Vagina (tissue), 2 donors: ENCODE measurements at regions not wholly inside any gene's neighbourhood (a gene's known extent, or its start where the extent isn't known, plus 50 kb on each side); places are given as distances from the start of the nearest gene placed in this dataset.

Experiments
- DNase-seq, 2 donors: peaks; one replicate each; pipeline ENCODE4 v3.0.0-alpha.2; 2017; ENCODE audit errors: extremely low spot score in 2 of 2
- H3K27ac ChIP-seq: fragments of 200-600 bp; sonication (generic); one replicate; pipeline ENCODE4 v1.5.1; 2019
- H3K27me3 ChIP-seq: fragments of 200-600 bp; sonication (generic); one replicate; pipeline ENCODE4 v1.5.1; 2019
- H3K36me3 ChIP-seq, 2 donors: fragments of 200-600 bp; sonication (generic); one replicate each; pipeline ENCODE4 v1.5.1; 2017 to 2019
- H3K4me1 ChIP-seq: fragments of 200-600 bp; sonication (generic); one replicate; pipeline ENCODE4 v1.5.1; 2019
- H3K4me3 ChIP-seq, 2 donors: fragments of 200-600 bp; sonication (generic); 1 replicate in 1 of 2; 2 replicates in 1 of 2; pipeline ENCODE4 v1.5.1; 2016 to 2019
- H3K9me3 ChIP-seq: fragments of 200-600 bp; sonication (generic); one replicate; pipeline ENCODE4 v1.5.1; 2019
- POLR2A ChIP-seq, 2 donors: fragments of 450-650 bp; IDR thresholded peaks; one replicate each; pipeline ENCODE4 v1.6.1; 2017; ENCODE audit warnings: antibody characterized with exemption in 2 of 2, mild to moderate bottlenecking in 2 of 2, moderate library complexity in 2 of 2
- POLR2AphosphoS5 ChIP-seq, 2 donors: sonication (generic); formaldehyde crosslinking; IDR thresholded peaks; one replicate each; pipeline ENCODE4 v1.9.0; 2017; ENCODE audit warnings: antibody characterized with exemption in 2 of 2, mild to moderate bottlenecking in 2 of 2, low read depth in 1 of 2; ENCODE audit not compliant: insufficient read depth in 1 of 2
- intact Hi-C: fragments of 100-400 bp; cut with DNase I; formaldehyde crosslinking; loops from one replicate; pipeline ENCODE4 v1.15.1; 2023
- TF ChIP-seq, protein P1 (sequence below), 3 experiments: fragments of 450-650 bp in 2 of 3; fragments of 200-600 bp in 1 of 3; sonication (generic) in 1 of 3; IDR thresholded peaks; one replicate each; pipeline ENCODE4 v1.5.1; 2017 to 2019; ENCODE audit warnings: antibody characterized with exemption in 3 of 3, mild to moderate bottlenecking in 2 of 3, moderate library complexity in 2 of 3

GRCh38 chr11:110797453-110797852, 85.2 kb upstream of the ARHGAP20 start:
- Histone ChIP-seq H3K4me1 (no peaks in the 10 kb centered on the region), H3K4me3 (no peak overlapping the region), H3K27me3 (no peaks in the 10 kb centered on the region), H3K9me3 (no peaks in the 10 kb centered on the region), H3K27ac (no peak overlapping the region), H3K36me3 (no peaks in the 10 kb centered on the region)
- TF ChIP-seq POLR2A (IDR thresholded peaks at IDR 0.05) (no peak), POLR2AphosphoS5 (IDR thresholded peaks at IDR 0.05; ENCODE audit: insufficient read depth in 1 of 2, low read depth in 1 of 2) (no peak)
- TF ChIP-seq, protein P1, sequence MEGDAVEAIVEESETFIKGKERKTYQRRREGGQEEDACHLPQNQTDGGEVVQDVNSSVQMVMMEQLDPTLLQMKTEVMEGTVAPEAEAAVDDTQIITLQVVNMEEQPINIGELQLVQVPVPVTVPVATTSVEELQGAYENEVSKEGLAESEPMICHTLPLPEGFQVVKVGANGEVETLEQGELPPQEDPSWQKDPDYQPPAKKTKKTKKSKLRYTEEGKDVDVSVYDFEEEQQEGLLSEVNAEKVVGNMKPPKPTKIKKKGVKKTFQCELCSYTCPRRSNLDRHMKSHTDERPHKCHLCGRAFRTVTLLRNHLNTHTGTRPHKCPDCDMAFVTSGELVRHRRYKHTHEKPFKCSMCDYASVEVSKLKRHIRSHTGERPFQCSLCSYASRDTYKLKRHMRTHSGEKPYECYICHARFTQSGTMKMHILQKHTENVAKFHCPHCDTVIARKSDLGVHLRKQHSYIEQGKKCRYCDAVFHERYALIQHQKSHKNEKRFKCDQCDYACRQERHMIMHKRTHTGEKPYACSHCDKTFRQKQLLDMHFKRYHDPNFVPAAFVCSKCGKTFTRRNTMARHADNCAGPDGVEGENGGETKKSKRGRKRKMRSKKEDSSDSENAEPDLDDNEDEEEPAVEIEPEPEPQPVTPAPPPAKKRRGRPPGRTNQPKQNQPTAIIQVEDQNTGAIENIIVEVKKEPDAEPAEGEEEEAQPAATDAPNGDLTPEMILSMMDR (IDR thresholded peaks at IDR 0.05), result no peak
- intact Hi-C loops, result no loop called here
- DNase-seq, result no peak

GRCh38 chr11:110795112-110795624, 82.9 kb upstream of the ARHGAP20 start:
- TF ChIP-seq POLR2AphosphoS5 (IDR thresholded peaks at IDR 0.05; ENCODE audit: insufficient read depth in 1 of 2, low read depth in 1 of 2) (no peak), POLR2A (IDR thresholded peaks at IDR 0.05) (no peak)
- TF ChIP-seq, protein P1 (IDR thresholded peaks at IDR 0.05), result no peak
- no peak for DNase-seq
- no peaks in the 10 kb centered on the region for H3K27me3 ChIP-seq
- no peaks in the 10 kb centered on the region for H3K9me3 ChIP-seq
- H3K4me3 ChIP-seq, result no peak overlapping the region
- no peaks in the 10 kb centered on the region for H3K36me3 ChIP-seq
- no peaks in the 10 kb centered on the region for H3K4me1 ChIP-seq
- intact Hi-C loops, result no loop called here
- H3K27ac ChIP-seq, result no peak overlapping the region

- Histone ChIP-seq H3K27me3 (no peaks in the 10 kb centered on the region), H3K4me3 (no peak overlapping the region), H3K27ac (no peak overlapping the region), H3K4me1 (no peaks in the 10 kb centered on the region), H3K36me3 (no peaks in the 10 kb centered on the region), H3K9me3 (no peaks in the 10 kb centered on the region)
- DNase-seq, result no peak
- no peak for TF ChIP-seq POLR2A (IDR thresholded peaks at IDR 0.05)
- TF ChIP-seq, protein P1 (IDR thresholded peaks at IDR 0.05), result no peak
- TF ChIP-seq POLR2AphosphoS5 (IDR thresholded peaks at IDR 0.05; ENCODE audit: insufficient read depth in 1 of 2, low read depth in 1 of 2), result no peak
- intact Hi-C loops, result no loop called here
These were observed 81.3 kb upstream of the ARHGAP20 start for GRCh38 chr11:110793556-110793955.

GRCh38 chr11:110791621-110792020, 79.4 kb upstream of the ARHGAP20 start:
- intact Hi-C loops, result no loop called here
- TF ChIP-seq POLR2AphosphoS5 (IDR thresholded peaks at IDR 0.05; ENCODE audit: insufficient read depth in 1 of 2, low read depth in 1 of 2) (no peak), POLR2A (IDR thresholded peaks at IDR 0.05) (no peak)
- TF ChIP-seq, protein P1 (IDR thresholded peaks at IDR 0.05), result no peak
- Histone ChIP-seq H3K27me3 (no peaks in the 10 kb centered on the region), H3K4me1 (no peaks in the 10 kb centered on the region), H3K4me3 (no peak overlapping the region), H3K9me3 (no peaks in the 10 kb centered on the region), H3K36me3 (no peaks in the 10 kb centered on the region), H3K27ac (no peak overlapping the region)
- no peak for DNase-seq

- intact Hi-C loops, result no loop called here
- Histone ChIP-seq H3K36me3 (no peaks in the 10 kb centered on the region), H3K27me3 (no peaks in the 10 kb centered on the region), H3K9me3 (no peaks in the 10 kb centered on the region), H3K4me3 (no peak overlapping the region), H3K4me1 (no peaks in the 10 kb centered on the region), H3K27ac (no peak overlapping the region)
- DNase-seq, result no peak
- no peak for TF ChIP-seq POLR2A (IDR thresholded peaks at IDR 0.05)
- TF ChIP-seq POLR2AphosphoS5 (IDR thresholded peaks at IDR 0.05; ENCODE audit: insufficient read depth in 1 of 2, low read depth in 1 of 2), result no peak
- TF ChIP-seq, protein P1 (IDR thresholded peaks at IDR 0.05), result no peak
These were observed 75.4 kb upstream of the ARHGAP20 start for GRCh38 chr11:110787680-110788079.
